ENCODE measurements at regions not wholly inside any gene's neighbourhood (a gene's known extent, or its start where the extent isn't known, plus 50 kb on each side); places are given as distances from the start of the nearest gene placed in this dataset.
"Not testable (repeated sequence)": the region's sequence is repeated elsewhere in the genome, so short reads cannot be mapped to it uniquely, and the experiment has no call there.

- DNase-seq (ENCODE audit: low spot score), result not testable (repeated sequence)
Measured at GRCh38 chr15:21357056-21357455, 83.2 kb downstream of the POTEB3 start.

DNA sequence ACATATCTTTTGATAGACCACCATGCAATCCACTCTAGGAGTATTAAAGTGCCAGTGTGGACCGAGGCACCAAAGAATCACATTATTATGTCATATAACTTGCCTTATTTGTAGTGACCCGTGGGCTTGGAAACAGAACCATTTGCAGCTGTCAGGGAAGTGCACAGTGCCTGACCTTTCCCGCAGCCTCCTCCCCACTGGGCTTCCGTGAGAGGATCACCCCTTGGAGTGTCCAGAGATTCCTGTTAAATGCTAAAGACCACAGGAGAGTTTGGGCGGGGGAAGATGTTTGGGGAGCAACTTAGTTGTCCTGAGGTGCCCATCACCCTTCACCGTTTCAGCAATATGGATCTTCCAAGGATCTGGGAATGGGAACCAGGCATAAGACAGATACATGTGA lies 84.4 kb downstream of the POTEB3 start:
- DNase-seq (ENCODE audit: low spot score), result not testable (repeated sequence)

DNA sequence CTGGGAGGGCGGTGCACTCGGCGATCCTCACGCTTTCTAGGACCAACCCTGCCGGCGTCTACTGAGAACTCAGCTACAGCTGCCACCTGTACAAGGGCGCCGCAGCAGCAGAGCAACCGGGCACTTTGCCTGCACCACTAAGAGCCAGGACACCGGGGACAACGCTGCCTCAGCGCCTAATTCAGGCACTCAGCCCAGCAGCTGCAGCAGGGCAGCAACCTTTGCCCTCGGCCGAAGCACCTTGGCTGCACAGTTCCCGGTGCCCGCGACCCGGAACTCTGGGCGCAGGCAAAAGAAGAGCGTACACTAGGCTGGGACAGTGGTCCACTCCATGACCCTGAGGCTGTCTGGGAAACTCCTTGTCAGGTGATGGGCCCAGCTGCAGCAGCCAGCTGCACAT lies 85.7 kb downstream of the POTEB3 start:
- DNase-seq (ENCODE audit: low spot score), result not testable (repeated sequence)

- not testable (repeated sequence) for DNase-seq (ENCODE audit: low spot score)
Measured at GRCh38 chr15:21352670-21353318, 87.5 kb downstream of the POTEB3 start.

- DNase-seq (ENCODE audit: low spot score), result not testable (repeated sequence)
Measured at GRCh38 chr15:21344960-21345359, 95.3 kb downstream of the POTEB3 start.

- DNase-seq (ENCODE audit: low spot score), result not testable (repeated sequence)
Measured at GRCh38 chr15:21344500-21344899, 95.8 kb downstream of the POTEB3 start.

GRCh38 chr15:21337028-21337427 lies 103.3 kb downstream of the POTEB3 start:
- not testable (repeated sequence) for DNase-seq (ENCODE audit: low spot score)

GRCh38 chr15:21324720-21325460 lies 115.4 kb downstream of the POTEB3 start:
- not testable (repeated sequence) for DNase-seq (ENCODE audit: low spot score)

- DNase-seq (ENCODE audit: low spot score), result not testable (repeated sequence)
Measured at GRCh38 chr15:21284353-21284752, 155.9 kb downstream of the POTEB3 start.

DNA sequence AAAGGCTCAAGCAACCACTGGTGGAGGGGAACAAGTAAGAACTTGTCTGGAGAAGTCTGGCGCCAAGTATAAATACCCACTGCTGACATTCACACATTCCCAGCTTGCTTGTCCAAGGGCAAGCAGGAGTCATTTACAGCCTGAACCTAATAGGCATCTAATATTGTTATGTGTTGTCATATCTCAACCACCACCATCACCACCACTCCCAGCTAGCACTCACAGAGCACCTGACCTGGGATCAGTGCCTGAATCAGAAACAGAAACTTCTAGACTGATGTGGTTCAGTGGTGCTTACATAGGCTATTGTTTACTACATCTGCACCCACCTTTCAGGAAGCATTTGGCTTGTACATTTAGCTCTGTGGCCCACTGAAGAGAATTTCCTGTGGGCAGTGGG lies 157.1 kb downstream of the POTEB3 start:
- DNase-seq (ENCODE audit: low spot score), result not testable (repeated sequence)

- DNase-seq (ENCODE audit: low spot score), result not testable (repeated sequence)
Measured at GRCh38 chr15:21280272-21280671, 160.0 kb downstream of the POTEB3 start.

DNA sequence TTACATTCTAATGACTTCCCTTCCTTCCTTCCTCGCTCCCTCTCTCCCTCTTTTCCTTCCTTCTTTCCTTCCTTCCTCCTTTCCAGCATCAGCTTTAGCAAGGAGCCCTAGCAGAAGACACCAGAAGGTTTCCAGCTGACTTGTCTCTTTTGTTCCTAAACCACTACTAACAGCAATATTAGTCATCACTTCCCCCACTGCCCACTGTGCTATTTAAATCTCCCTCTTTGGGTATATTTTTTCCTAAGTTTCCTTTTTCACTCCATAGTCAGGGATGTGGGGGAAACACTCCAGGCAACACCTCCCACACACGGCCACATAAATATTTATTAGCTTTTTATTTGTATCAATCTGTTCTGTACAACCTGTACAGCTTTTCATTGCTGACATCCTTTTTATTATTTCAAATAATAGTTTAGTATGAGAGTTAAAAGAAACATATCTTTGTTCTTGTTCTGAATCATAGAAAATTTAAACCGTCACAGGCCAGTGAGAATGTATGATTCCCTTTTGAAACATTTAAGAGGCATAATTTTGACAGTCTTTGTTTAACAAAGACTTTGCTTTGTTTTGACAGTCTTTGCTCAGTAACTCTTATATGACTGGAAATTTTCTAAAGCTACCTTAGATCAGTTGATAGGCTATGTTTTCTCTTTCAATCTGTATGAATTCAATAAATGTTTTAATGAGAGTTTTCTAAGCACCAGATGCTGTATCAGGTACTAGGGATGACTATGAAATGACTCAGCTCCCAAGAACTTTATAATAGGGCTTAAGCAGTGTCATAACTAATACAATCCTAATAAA lies 167.9 kb downstream of the POTEB3 start:
- peak; percentile 66 for DNase-seq (ENCODE audit: low spot score)

- DNase-seq (ENCODE audit: low spot score), result no peak
Measured at GRCh38 chr15:21271566-21271965, 168.7 kb downstream of the POTEB3 start.

GRCh38 chr15:21270474-21270873 lies 169.8 kb downstream of the POTEB3 start:
- no peak for DNase-seq (ENCODE audit: low spot score)

- not testable (repeated sequence) for DNase-seq (ENCODE audit: low spot score)
Measured at GRCh38 chr15:21269673-21270072, 170.6 kb downstream of the POTEB3 start.

DNA sequence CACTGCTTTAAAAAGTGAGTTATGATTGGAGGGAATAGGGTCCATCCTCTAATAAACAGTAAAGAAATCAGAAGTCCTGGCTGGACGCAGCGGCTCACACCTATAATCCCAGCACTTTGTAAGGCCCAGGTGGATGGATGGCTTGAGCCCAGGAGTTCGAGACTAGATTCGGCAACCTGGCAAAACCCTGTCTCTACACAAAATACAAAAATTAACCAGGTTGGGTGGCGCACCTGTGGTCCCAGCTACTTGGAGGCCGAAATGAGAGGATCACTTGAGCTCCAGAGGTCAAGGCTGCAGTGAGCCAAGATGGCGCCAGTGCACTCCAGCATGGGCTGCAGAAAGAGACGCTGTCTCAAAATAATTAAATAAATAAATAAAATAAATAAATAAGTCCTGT lies 171.2 kb downstream of the POTEB3 start:
- DNase-seq (ENCODE audit: low spot score), result no peak

- no peak for DNase-seq (ENCODE audit: low spot score)
Measured at GRCh38 chr15:21268436-21268940, 171.8 kb downstream of the POTEB3 start.

DNA sequence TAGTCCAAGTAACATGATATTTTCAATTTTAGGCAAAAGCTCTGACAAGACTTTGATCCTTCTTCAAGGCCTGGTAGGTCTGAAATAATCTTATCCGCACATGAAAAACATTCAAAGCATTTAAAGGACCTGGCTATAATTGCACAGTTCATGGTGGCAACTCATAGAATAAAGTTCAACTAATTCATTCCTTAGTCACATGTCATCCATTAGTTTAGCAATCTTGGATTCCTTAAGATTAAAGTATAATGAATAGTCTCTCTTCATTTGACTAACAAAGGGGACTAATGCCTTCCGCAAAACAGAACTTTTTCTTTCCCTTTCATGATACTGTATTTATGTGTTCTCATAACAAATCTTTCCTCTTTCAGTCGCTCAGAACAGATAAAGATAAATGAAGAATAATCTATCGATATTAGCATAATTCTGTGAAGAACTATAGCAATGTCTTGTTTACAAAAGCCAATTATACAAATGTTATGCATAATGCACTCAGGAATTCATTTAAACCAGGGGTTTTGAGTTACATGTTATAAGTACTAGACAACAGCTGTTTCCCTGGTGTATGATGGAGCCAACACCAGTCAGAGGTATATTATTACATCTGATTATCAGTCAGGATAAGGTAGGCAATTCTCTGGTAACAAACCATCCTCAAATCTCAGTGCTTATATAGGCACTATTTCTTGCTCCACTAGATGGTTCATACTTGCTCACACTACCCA lies 172.5 kb downstream of the POTEB3 start:
- DNase-seq (ENCODE audit: low spot score), result no peak

GRCh38 chr15:21267226-21267625 lies 173.1 kb downstream of the POTEB3 start:
- DNase-seq (ENCODE audit: low spot score), result no peak

- DNase-seq (ENCODE audit: low spot score), result not testable (repeated sequence)
Measured at GRCh38 chr15:21265628-21266027, 174.7 kb downstream of the POTEB3 start.

- no peak for DNase-seq (ENCODE audit: low spot score)
Measured at GRCh38 chr15:21262851-21263425, 177.4 kb downstream of the POTEB3 start.
